ENCODE measurements at regions not wholly inside any gene's neighbourhood (a gene's known extent, or its start where the extent isn't known, plus 50 kb on each side); places are given as distances from the start of the nearest gene placed in this dataset.

GRCh38 chr15:59830098-59830497 lies 141.0 kb upstream of the BNIP2 start:
- TF ChIP-seq, protein P1, sequence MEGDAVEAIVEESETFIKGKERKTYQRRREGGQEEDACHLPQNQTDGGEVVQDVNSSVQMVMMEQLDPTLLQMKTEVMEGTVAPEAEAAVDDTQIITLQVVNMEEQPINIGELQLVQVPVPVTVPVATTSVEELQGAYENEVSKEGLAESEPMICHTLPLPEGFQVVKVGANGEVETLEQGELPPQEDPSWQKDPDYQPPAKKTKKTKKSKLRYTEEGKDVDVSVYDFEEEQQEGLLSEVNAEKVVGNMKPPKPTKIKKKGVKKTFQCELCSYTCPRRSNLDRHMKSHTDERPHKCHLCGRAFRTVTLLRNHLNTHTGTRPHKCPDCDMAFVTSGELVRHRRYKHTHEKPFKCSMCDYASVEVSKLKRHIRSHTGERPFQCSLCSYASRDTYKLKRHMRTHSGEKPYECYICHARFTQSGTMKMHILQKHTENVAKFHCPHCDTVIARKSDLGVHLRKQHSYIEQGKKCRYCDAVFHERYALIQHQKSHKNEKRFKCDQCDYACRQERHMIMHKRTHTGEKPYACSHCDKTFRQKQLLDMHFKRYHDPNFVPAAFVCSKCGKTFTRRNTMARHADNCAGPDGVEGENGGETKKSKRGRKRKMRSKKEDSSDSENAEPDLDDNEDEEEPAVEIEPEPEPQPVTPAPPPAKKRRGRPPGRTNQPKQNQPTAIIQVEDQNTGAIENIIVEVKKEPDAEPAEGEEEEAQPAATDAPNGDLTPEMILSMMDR (IDR thresholded peaks at IDR 0.05), result no peak
- TF ChIP-seq TCF7L2 (IDR thresholded peaks at IDR 0.05; ENCODE audit: low read depth, low read length) (no peak), POLR2AphosphoS5 (IDR thresholded peaks at IDR 0.05; ENCODE audit: low read depth, low read length) (no peak)

All from Panc1 (cell line).